HepG2 (cell line): ENCODE measurements at regions not wholly inside any gene's neighbourhood (a gene's known extent, or its start where the extent isn't known, plus 50 kb on each side); places are given as distances from the start of the nearest gene placed in this dataset.
A peak's percentile ranks its signal among the peaks of the same experiment; 100 is the strongest.

Experiments
- ATAC-seq: fragments of 200-7000 bp; cut with Tn5 transposase; 3 replicates; pipeline ENCODE4 v1.9.1; 2020; ENCODE audit warnings: mild to moderate bottlenecking, moderate library complexity
- BruUV-seq: library from RNA; stranded (reverse); fragments of 400-500 nt; replicated peaks from 2 replicates; lab custom pipeline; 2021; lab: Mats Ljungman, UMichigan
- CTCF ChIA-PET: fragments of 300-600 bp; formaldehyde crosslinking; extraction: SDS; loops from one replicate; lab custom pipeline; 2021; ENCODE audit warnings: low total read pairs, inconsistent platforms, low intra/inter-chr PET ratio; lab: Yijun Ruan, JAX
- POLR2A ChIA-PET: fragments of 350-600 bp; sonication (Branson Sonifier 250); formaldehyde crosslinking; loops from one replicate; lab custom pipeline; 2020; ENCODE audit warnings: antibody characterized with exemption, inconsistent platforms; lab: Yijun Ruan, JAX
- DNase-seq: peaks from one replicate; pipeline ENCODE4 v3.0.0-alpha.2; 2015; ENCODE audit warnings: low spot score
- FAIRE-seq: peaks from 3 replicates; lab custom pipeline; 2011; peaks lifted over from hg19 to GRCh38; lab: Jason Lieb, UNC
- H2AFZ ChIP-seq: one replicate; pipeline ENCODE4 v1.6.1; 2011; ENCODE audit warnings: low read length, inconsistent platforms
- H3K27ac ChIP-seq: fragments of 300-600 bp; 3 replicates; pipeline ENCODE4 v1.8.0; 2011; ENCODE audit warnings: mixed run types, mild to moderate bottlenecking, mixed read lengths, low read length, inconsistent platforms; ENCODE audit not compliant: insufficient read depth; ENCODE audit errors: extremely low read length
- H3K27me3 ChIP-seq, 2 experiments: fragments of 200-600 bp in 1 of 2; 2 replicates in 1 of 2; 3 replicates in 1 of 2; pipeline versions ENCODE4 v1.6.0 to v1.8.0; 2011; ENCODE audit warnings: low read length in 2 of 2, mild to moderate bottlenecking in 2 of 2, moderate library complexity in 2 of 2, inconsistent platforms in 1 of 2; ENCODE audit not compliant: insufficient read depth in 2 of 2, control insufficient read depth in 1 of 2
- H3K36me3 ChIP-seq, 2 experiments: fragments of 200-600 bp in 1 of 2; replicated peaks in 1 of 2; 2 replicates in 1 of 2; 3 replicates in 1 of 2; pipeline versions ENCODE4 v1.5.1 to v1.8.0; 2011; ENCODE audit warnings: low read length in 2 of 2, inconsistent platforms in 1 of 2; ENCODE audit not compliant: insufficient read depth in 2 of 2, control insufficient read depth in 1 of 2
- H3K4me1 ChIP-seq: 2 replicates; pipeline ENCODE4 v1.5.1; 2012; ENCODE audit warnings: low read length, inconsistent platforms; ENCODE audit not compliant: insufficient read depth
- H3K4me2 ChIP-seq: 2 replicates; pipeline ENCODE4 v1.6.0; 2011; ENCODE audit warnings: low read depth, low read length, inconsistent platforms
- H3K4me3 ChIP-seq, 3 experiments: fragments of 200-600 bp in 1 of 3; sonication (generic), shearing (Covaris generic) in 1 of 3; replicated peaks in 1 of 3; 2 replicates each; pipeline ENCODE4 v1.5.1; 2011 to 2016; ENCODE audit warnings: low read length in 3 of 3, inconsistent platforms in 2 of 3, low read depth in 2 of 3, mild to moderate bottlenecking in 2 of 3, control low read depth in 1 of 3, mixed read lengths in 1 of 3; ENCODE audit not compliant: insufficient read depth in 1 of 3
- H3K79me2 ChIP-seq: one replicate; pipeline ENCODE4 v1.6.1; 2011; ENCODE audit warnings: low read length, inconsistent platforms; ENCODE audit not compliant: insufficient read depth
- H3K9ac ChIP-seq: 2 replicates; pipeline ENCODE4 v1.6.0; 2011; ENCODE audit warnings: mild to moderate bottlenecking, low read depth, low read length, inconsistent platforms; ENCODE audit not compliant: insufficient read depth
- H3K9me3 ChIP-seq: 2 replicates; pipeline ENCODE4 v1.5.1; 2012; ENCODE audit warnings: mild to moderate bottlenecking, low read length
- H4K20me1 ChIP-seq: 2 replicates; pipeline ENCODE4 v1.6.0; 2011; ENCODE audit warnings: inconsistent platforms, mild to moderate bottlenecking, low read length, moderate library complexity; ENCODE audit not compliant: insufficient read depth
- CC2D1A ChIP-seq: sonication (generic); formaldehyde crosslinking; IDR thresholded peaks from 2 replicates; pipeline ENCODE4 v1.8.1; 2023; ENCODE audit warnings: mild to moderate bottlenecking, missing genetic modification reagents
- CCDC6 ChIP-seq: sonication (generic); formaldehyde crosslinking; IDR thresholded peaks from 2 replicates; pipeline ENCODE4 v1.8.1; 2022; ENCODE audit warnings: mild to moderate bottlenecking, missing genetic modification reagents, moderate library complexity
- MAFK ChIP-seq, 2 experiments: IDR thresholded peaks in 1 of 2; conservative IDR thresholded peaks in 1 of 2; 2 replicates each; pipeline ENCODE4 v1.6.1; 2011; ENCODE audit warnings: improper control_type of control experiment in 2 of 2, low read length in 2 of 2
- NCOR1 ChIP-seq: fragments of 200-600 bp; sonication (generic); IDR thresholded peaks from 2 replicates; pipeline ENCODE4 v1.7.0; 2017; ENCODE audit warnings: antibody characterized with exemption, low read length, borderline replicate concordance
- RFX5 ChIP-seq: IDR thresholded peaks from 2 replicates; pipeline ENCODE4 v1.6.1; 2011; ENCODE audit warnings: low read depth, low read length, improper control_type of control experiment
- SIN3B ChIP-seq: fragments of 150-350 bp; IDR thresholded peaks from 2 replicates; pipeline ENCODE4 v1.6.1; 2014; ENCODE audit warnings: low read length
- ZFP37 ChIP-seq: sonication (generic); formaldehyde crosslinking; IDR thresholded peaks from 2 replicates; pipeline ENCODE4 v1.4.0; 2020; ENCODE audit warnings: missing genetic modification reagents, borderline replicate concordance
- ZNF564 ChIP-seq: sonication (generic); formaldehyde crosslinking; IDR thresholded peaks from 2 replicates; pipeline ENCODE4 v1.8.1; 2023; ENCODE audit warnings: mild to moderate bottlenecking, missing genetic modification reagents
- ZNF644 ChIP-seq: IDR thresholded peaks from 2 replicates; pipeline ENCODE4 v1.6.1; 2016; ENCODE audit warnings: low read depth
- ZNF883 ChIP-seq: sonication (generic); formaldehyde crosslinking; IDR thresholded peaks from 2 replicates; pipeline ENCODE4 v1.5.1; 2020; ENCODE audit warnings: mild to moderate bottlenecking, missing genetic modification reagents; ENCODE audit errors: not compliant biosample characterization
- WGBS: methylation state at CpG from one replicate; pipeline ENCODE4 v1.1.6; 2017; ENCODE audit warnings: low lambda C conversion rate; 5-methylcytosine and 5-hydroxymethylcytosine counted together
- in situ Hi-C: cut with HindIII; loops from 2 replicates; pipeline ENCODE4 v1.10.0; 2017; ENCODE audit warnings: low pct_unique_long_range_greater_than_20kb; ENCODE audit not compliant: extremely low pct_ligation_motif_present
- intact Hi-C: fragments of 100-400 bp; cut with micrococcal nuclease; formaldehyde crosslinking; loops from one replicate; pipeline ENCODE4 v1.10.0; 2022; ENCODE audit not compliant: unreplicated experiment
- TF ChIP-seq, protein P1 (sequence below): sonication (generic); formaldehyde crosslinking; conservative IDR thresholded peaks from 2 replicates; pipeline ENCODE4 v1.8.0; 2022; ENCODE audit warnings: low read depth, missing genetic modification reagents
- TF ChIP-seq, protein P2 (sequence below): sonication (generic); formaldehyde crosslinking; IDR thresholded peaks from 2 replicates; pipeline ENCODE4 v1.4.0; 2020; ENCODE audit warnings: missing genetic modification reagents, low read depth, mild to moderate bottlenecking, borderline replicate concordance

- TF ChIP-seq, protein P1, sequence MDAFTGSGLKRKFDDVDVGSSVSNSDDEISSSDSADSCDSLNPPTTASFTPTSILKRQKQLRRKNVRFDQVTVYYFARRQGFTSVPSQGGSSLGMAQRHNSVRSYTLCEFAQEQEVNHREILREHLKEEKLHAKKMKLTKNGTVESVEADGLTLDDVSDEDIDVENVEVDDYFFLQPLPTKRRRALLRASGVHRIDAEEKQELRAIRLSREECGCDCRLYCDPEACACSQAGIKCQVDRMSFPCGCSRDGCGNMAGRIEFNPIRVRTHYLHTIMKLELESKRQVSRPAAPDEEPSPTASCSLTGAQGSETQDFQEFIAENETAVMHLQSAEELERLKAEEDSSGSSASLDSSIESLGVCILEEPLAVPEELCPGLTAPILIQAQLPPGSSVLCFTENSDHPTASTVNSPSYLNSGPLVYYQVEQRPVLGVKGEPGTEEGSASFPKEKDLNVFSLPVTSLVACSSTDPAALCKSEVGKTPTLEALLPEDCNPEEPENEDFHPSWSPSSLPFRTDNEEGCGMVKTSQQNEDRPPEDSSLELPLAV (CRISPR knock-in tag) = no peak
- TF ChIP-seq, protein P2, sequence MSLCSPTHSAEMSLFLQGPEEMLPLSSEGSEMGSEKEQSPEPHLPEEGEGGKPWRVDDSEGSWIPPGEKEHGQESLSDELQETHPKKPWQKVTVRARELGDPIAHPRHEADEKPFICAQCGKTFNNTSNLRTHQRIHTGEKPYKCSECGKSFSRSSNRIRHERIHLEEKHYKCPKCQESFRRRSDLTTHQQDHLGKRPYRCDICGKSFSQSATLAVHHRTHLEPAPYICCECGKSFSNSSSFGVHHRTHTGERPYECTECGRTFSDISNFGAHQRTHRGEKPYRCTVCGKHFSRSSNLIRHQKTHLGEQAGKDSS = no peak
- TF ChIP-seq SIN3B = no peak
Observed at GRCh38 chr4:3386526-3386925, 55.2 kb upstream of the HGFAC start (continued).

DNA sequence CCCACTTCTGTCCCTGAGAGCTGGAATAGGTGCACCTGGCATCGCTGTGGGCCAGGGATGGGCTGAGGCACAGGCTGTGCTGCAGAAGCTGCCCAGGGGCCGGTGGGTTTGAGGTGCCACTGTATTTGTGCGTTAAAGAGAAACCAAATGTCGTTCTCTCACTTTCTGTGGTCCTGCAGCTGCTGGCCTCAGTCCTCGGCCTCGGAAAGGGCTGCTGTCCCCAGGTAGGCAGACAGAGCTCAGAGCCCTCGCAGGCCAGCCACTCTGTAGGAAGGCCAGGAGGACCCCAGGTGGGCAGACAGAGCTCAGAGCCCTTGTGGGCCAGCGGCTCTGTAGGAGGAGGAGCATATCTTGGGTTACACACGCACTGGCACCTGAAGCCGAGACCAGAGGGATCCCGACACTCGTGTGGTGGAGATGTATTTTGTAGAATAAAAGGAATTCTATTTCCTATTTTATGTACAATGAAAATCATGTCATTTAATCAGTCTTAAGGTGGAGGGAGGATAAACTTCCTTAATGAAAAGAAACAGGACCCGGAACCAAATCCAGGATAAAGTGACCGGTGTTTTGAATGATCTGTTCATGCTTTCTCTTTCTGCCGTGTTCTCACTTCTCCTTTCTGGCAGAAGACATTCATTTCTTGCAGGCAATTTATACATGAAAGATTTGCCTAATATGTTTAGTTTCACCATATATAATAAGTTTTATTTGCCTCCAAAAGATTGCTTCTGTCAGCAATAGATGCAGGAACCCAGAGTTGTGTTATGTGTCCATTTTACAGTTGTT, 54.4 kb upstream of the HGFAC start:
- POLR2A ChIA-PET = no interaction called here
- Histone ChIP-seq H3K4me3 (no peak overlapping the region), H3K79me2 (peaks cover 12% of the 10 kb centered on the region), H3K36me3 (peaks cover 0 to 2% of the 10 kb centered on the region in 2 experiments; a peak in 1 of 5 replicates), H4K20me1 (no peaks in the 10 kb centered on the region), H3K27me3 (no peaks in the 10 kb centered on the region), H3K4me2 (no peak overlapping the region), H3K4me1 (peaks cover 46% of the 10 kb centered on the region), H3K27ac (no peak overlapping the region), H3K9ac (no peak overlapping the region), H3K9me3 (no peaks in the 10 kb centered on the region), H2AFZ (no peak overlapping the region)
- WGBS = 98% methylated on average over 14 of the region's 15 CpGs
- no peak for FAIRE-seq
- intact Hi-C loops = no loop called here
- DNase-seq = no peak
- CTCF ChIA-PET = no interaction called here
- TF ChIP-seq CC2D1A (CRISPR knock-in tag) = no peak
- TF ChIP-seq RFX5 = no peak
- no peak for TF ChIP-seq ZNF883 (CRISPR knock-in tag)
- TF ChIP-seq NCOR1 = no peak
- 0 out of 4 replicates have a peak, but pooled peaks of 1 of the 2 experiments have one; percentile 0 for TF ChIP-seq MAFK (conservative IDR thresholded peaks at IDR 0.05 in 1 of 2, IDR thresholded peaks at IDR 0.05 in 1 of 2; ENCODE audit: low read length in 2 of 2)
- no peak for TF ChIP-seq ZNF564 (CRISPR knock-in tag)
- no peak for TF ChIP-seq ZNF644 (CRISPR knock-in tag)
- no peak for TF ChIP-seq ZFP37 (CRISPR knock-in tag)
- no peak for TF ChIP-seq CCDC6
- in situ Hi-C loops = no loop called here
- BruUV-seq = no TSS peak
- no peak for ATAC-seq
